GM18505 (cell line): ENCODE measurements at regions not wholly inside any gene's neighbourhood (a gene's known extent, or its start where the extent isn't known, plus 50 kb on each side); places are given as distances from the start of the nearest gene placed in this dataset.

Experiments
- ATAC-seq: cut with Tn5 transposase; IDR thresholded peaks from one replicate; pipeline ENCODE4 v1.9.1; 2021; ENCODE audit not compliant: unreplicated experiment
- POLR2A ChIP-seq: IDR thresholded peaks from 4 replicates; pipeline ENCODE4 v1.6.1; 2011; ENCODE audit warnings: borderline replicate concordance; ENCODE audit not compliant: insufficient read depth, insufficient read length; ENCODE audit errors: extremely low read depth

DNA sequence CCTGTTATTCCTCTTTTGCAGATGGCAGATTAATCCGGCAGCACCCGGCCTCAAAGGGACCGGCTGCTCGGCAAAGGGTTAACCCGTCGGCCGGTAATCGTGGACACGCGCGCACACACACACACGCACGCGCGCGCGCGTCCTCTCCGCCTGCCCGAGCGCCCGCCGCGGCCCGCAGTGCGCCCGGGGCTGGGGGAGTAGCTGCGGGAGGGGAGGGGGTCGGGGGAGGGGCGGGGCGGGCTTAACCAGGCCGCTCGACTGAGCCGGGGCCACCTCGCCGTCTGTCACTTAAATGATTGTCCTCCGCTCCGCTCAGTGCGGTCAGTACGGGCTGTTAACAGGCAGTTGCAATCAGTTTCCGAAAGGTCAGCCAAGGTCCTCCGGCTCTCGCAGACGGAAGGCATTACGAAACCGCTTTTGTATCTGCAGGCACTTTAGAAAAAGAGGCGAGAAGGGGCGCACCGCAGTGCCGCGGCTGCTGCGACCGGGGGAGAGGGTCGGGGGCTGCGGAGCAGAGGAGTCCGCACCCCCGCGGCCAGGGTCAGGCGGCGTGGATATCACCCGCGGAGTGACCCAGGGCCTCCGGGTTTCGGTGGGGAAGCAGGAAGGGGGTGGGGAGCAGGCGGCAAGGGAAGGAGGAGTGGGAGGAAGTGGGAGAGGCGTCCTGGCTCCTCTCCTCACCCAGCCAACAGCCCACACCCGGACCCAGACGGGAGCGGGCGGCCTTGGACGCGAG is 57.3 kb upstream of the BCOR start:
- no peak for ATAC-seq
- no peak for TF ChIP-seq POLR2A

DNA sequence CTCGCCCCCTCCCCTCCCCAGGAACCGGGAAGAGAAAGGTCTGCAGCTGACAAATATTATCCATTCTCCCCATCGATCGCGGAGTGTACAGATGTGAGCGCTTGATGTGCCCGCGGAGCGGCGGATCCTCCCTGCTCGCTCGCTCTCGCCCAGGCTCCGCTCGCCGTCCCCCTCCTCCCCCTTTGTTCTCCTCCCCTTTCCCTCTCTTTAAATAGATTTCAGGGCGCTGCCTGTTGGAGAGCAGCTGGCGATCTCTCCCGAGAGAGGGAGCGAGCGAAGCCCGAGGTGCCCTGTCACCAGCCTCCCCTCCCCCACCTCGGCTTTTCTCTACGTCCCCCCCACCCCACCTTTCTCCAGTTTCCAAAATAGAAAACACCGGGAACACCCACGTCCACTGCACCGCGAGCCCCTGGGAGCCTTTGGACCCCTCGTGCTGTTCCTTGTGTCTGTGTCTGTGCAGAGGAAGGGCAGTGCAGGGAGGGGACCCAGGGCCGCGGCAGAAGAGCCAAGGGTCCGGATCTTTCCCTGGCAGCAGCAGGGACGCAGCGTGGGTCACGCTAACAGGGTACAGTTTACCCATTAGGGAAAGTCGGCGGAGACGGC is 56.6 kb upstream of the BCOR start:
- ATAC-seq, result no peak
- no peak for TF ChIP-seq POLR2A

DNA sequence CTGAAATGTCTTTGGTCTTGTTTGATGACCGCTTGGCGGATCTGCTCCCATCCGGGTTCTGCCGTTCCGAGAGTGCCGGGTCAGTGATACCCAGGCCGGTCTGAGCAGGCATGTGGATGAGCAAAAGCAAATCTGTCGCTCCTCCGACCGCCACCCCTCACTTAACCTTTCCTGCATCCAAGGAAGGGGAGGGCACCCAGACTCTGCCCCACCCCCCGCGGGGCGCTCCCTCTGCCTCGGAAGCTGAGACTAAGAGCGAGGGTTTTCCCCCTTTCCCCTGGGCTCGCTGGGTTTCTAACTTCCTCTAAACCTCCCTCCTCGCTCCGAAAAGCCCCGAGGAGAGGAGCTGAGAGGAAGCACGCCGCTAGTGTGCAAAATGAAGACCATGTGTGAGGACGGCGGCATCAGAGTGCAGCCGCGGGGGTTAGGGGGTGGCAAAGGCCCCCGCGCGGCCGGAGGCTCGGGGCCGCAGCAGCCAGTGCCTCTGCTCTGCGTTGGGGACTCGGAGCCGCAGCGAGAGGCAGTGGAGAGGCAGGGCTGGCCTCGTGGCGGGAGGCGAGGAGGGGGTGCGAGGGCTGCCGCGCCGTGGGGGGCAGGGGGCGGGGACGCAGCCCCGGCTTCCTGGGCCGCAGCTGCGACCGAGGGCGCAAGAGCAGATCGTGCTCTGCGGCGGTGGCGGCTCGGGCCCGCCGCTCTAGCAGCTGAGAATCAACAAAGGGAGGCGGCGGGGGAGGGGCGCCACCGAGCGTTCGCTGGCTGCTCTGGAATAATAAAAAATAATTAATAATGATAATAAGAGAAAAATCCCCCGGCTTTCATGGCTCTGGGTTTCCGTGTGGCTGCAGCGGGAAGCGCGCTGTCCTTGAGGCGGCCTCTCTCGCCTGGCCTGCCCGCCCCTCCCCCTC is 55.8 kb upstream of the BCOR start:
- ATAC-seq, result no peak
- TF ChIP-seq POLR2A, result no peak

DNA sequence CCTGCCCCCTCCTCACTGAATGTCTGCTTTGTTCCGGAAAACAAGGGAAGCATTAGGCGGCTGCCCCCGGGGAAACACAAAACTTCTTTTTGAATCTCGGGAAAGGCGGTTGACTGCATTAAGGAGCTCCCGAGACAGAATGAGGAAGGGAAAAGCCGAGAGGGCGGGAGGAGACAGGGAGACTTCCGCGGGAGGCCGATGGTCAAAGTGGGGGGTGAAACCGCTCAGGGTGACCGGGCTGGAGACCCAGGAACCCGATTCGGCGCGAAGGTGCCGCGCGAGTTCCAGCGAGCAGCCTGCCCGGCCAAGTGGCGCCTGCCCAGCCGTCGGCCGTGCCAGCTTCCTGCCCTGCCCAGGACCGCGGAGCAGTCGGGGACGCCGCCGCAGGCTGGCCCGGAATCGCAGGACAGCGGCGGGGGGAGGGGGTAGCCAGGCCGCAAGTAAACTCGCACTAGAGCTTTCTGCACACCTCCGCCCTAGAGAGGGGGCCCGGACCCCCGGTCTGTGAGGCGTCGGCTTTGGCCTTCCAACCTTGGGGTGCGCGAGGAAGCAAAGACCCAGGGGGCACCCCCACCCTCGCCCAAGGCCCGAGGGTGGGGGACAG is 55.1 kb upstream of the BCOR start:
- no peak for TF ChIP-seq POLR2A
- no peak for ATAC-seq

DNA sequence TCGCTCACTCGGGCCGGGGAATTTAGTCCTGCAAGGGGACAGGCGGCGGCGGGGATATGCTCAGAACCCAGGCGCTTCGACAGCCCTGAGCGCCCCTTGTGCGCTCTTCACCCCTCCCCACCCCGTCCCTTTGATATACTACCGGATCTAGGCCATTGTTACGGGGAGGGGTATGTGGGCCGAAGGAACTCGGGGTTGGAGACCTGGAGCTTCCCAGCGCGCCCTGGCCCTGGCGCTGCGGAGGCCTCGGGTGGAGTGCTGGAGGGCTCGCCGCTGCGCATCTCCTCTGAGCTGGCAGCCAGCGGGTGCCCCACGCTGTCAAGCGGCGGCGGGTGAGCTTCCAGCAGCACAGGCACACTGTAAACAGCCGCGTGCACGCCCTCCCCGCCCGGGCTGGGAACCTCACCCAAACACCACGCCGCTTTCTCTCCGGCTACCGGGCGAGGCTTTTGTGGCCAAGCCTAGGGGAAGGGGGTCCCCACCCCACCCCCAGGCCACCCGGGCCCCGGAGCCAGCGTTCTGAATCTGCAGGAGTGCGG is 54.5 kb upstream of the BCOR start:
- TF ChIP-seq POLR2A, result no peak

DNA sequence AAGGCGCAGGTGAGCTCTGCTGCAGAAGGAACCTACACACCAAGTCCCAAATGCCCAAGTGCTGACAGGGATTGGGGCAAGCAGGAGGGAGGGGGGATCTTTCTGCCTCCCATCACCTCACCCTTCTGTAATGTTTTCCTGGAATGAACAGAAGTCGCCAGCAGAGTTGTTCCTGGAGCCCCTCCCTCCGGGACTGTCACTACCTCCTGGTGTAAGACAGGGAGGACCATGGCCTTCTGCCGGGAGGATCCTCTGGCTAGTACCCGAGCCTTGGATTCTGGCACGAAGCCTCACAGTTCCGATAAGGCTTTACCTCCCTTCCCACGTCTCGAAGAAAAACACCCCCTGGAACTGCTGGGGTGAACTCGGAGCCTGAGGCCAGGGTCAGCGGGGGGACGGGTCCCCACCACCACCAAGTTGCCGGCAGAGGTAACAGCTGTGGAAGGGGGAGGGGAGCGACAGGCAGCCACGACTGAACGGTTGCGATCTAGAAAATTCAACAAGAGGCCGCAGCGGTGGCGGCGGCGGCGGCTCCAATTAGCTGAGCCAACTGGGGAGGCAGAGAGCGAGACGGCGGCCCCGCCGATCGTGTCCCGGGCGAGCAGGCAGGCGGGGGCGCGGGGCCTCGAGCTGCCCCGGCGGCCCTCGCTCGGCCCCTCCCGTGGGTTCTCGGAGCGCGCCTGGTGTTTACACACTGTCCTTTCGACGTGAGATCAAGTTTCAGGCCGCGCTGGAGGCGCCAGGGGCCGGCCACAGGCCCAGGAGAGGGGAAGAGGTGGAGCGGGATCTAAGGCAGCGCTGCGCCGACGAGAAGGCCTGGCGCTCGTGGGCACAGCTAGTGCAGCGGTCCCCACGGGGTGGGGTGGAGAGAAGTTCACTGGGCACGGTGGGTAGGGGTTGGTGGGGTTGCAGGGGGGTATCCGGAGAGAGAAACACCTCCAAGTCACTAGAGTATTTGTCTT is 53.7 kb upstream of the BCOR start:
- ATAC-seq, result no peak
- no peak for TF ChIP-seq POLR2A

More for the DNA sequence above, 54.5 kb upstream of the BCOR start:
- no peak for ATAC-seq

DNA sequence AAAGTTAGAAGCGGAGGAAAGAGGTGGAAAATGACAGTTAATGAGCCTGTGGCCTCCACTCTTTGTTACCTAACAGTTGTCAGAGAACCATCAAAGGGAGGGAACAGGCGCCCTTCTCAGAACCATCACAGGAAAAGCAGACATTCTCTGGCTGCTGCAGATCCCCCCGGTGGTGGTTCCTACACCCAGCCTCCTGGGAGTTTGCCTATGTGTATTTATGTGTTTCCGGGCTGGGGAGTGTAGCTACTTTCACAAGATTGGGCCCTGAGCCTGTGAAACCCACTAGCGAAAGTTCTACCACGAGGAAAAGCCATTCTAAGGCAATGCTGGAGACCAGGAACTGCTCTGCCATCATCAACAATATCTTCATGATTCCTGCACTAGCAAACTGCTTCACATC is 52.7 kb upstream of the BCOR start:
- no peak for ATAC-seq
- no peak for TF ChIP-seq POLR2A

DNA sequence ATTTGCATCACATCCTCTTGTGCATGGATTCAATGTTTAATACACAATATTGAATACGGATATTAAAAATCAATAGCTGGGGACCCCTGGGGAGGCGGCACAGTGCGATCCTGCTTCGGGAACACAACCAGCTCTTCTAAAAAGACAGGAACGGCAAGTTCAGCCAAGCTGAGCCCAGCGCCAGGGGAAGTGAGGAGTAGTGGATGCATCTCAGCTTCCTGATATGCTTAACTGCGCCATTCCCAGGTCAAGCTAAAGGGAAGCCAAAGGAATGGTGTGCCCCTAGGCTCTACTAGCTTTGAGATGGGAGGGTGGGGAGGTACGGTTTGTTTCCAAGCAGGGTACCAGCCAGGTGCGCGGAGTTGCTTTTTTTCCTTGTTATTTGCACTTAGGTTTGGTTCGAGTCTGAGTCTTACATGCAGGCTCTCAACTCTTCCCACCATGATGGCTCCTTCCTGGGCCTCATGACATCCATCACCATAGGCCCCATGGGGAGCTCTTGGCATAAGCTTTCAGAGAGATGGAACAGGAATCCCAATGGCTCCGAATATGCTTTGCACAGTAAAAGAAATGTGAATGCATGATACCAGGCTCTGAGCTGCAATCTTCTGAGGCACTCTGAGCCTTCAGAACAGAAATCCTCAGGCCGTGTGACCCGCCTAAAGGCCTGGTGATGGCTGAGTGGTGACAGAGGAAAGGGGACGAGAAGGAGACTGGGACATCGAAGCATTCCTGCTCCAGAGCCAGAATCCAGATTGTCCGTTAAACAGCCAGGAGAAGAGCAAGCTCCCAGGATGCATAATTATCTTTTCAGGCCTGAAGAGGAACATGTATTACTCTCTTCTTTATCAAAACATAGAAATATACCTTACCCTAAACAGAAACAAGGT is 51.8 kb upstream of the BCOR start:
- no peak for ATAC-seq
- TF ChIP-seq POLR2A, result no peak

DNA sequence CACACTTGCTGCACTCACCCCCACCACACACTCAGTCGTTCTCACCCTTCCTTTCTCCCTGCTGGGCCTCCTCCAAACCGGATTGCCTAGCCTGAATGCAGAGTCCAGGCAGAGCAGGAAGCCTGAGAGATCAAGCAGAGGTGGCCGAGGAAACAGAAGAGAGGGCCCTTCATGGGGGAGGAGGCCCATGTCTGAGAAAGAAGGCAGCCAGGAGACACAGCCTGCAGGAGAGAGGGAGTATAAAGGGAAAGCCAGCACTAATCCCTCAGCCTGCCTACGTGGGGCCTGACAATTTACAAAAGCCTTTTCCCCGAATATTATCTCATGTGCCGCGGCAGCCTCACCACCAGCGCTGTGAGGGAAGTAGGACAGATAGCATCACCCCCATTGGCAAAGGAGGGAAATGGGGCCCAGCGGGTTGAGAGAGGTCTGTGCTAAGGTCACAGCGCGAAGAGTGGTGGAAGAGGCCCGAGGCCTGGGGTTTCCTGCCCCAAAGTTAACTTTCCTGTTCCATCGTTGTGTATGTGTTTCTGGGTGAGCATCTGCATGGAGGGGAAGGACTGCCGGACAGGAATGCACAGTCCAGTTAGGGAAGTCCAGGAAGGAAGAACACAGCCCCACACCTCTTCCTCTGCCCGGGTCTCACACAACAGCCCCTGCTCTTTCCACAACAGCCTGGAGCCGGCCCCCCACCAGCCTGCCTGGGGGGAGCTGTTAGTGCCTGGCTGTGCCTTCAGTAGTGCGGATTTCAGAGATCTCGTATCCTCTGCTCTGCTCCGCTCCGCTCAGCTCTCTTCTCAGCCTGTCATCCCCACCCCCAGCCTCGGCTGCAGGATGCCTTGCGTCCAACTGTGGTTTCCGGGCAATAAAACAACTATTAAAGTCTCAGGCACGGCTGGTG is 50.9 kb upstream of the BCOR start:
- ATAC-seq, result no peak
- no peak for TF ChIP-seq POLR2A

DNA sequence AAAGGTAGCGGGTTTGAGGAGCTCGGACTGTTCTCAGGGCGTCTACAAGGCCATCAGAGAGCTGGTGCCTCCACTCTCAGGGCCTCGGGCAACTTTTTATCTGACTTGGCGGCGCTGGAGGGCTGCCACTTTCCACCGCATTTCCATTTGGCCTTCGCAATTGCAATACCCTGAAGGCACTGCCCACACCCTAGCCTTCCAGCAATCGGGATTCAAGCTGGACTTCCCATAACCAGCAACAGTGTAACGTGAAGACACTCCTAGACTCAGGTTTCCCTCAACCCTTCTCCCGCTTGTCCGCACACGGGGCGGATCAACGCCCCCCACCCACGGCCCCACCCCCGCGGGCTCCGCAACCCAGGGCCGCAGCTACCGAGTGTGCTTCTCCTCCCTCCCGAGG is 50.2 kb upstream of the BCOR start:
- no peak for TF ChIP-seq POLR2A
- no peak for ATAC-seq
